Spinal cord (tissue), 9 donors: ENCODE measurements at regions not wholly inside any gene's neighbourhood (a gene's known extent, or its start where the extent isn't known, plus 50 kb on each side); places are given as distances from the start of the nearest gene placed in this dataset.
"Not testable (repeated sequence)": the region's sequence is repeated elsewhere in the genome, so short reads cannot be mapped to it uniquely, and the experiment has no call there.

Experiments used
- DNase-seq, 6 donors: peaks; one replicate each; pipeline versions ENCODE4 v3.0.0 to v3.0.0-alpha.2; 2013 to 2015; ENCODE audit warnings: low spot score in 6 of 6, low read depth in 4 of 6
- H3K27ac ChIP-seq: one replicate; pipeline ENCODE4 v1.5.1; 2013; ENCODE audit warnings: low read depth, low read length, control low read depth
- H3K27me3 ChIP-seq: one replicate; pipeline ENCODE4 v1.6.1; 2013; ENCODE audit warnings: low read length; ENCODE audit not compliant: control insufficient read depth, insufficient read depth
- H3K36me3 ChIP-seq: one replicate; pipeline ENCODE4 v1.6.1; 2013; ENCODE audit warnings: low read length; ENCODE audit not compliant: control insufficient read depth, insufficient read depth
- H3K4me1 ChIP-seq: one replicate; pipeline ENCODE4 v1.6.1; 2013; ENCODE audit warnings: low read length; ENCODE audit not compliant: control insufficient read depth, insufficient read depth
- H3K4me3 ChIP-seq: one replicate; pipeline ENCODE4 v1.5.1; 2013; ENCODE audit warnings: low read depth, low read length, control low read depth
- H3K9me3 ChIP-seq: one replicate; pipeline ENCODE4 v1.6.1; 2013; ENCODE audit warnings: low read length; ENCODE audit not compliant: control insufficient read depth, insufficient read depth
- WGBS: methylation state at CpG from one replicate; pipeline ENCODE4 v1.1.5; 2013; ENCODE audit warnings: missing lambda C conversion rate; ENCODE audit not compliant: insufficient coverage; 5-methylcytosine and 5-hydroxymethylcytosine counted together
- donor health status: healthy.

GRCh38 chr5:5884593-5884992 lies 462.1 kb downstream of the ICE1 start:
- 90% methylated on average over 5 of the region's 5 CpGs for WGBS
- Histone ChIP-seq H3K9me3 (no peaks in the 10 kb centered on the region), H3K4me3 (no peak overlapping the region), H3K36me3 (no peaks in the 10 kb centered on the region), H3K27ac (no peak overlapping the region), H3K4me1 (peaks cover 3% of the 10 kb centered on the region), H3K27me3 (no peaks in the 10 kb centered on the region)
- DNase-seq = no peak

GRCh38 chr5:5883562-5883961 lies 461.1 kb downstream of the ICE1 start:
- Histone ChIP-seq H3K4me1 (peaks cover 3% of the 10 kb centered on the region), H3K4me3 (no peak overlapping the region), H3K27me3 (no peaks in the 10 kb centered on the region), H3K27ac (no peak overlapping the region), H3K36me3 (no peaks in the 10 kb centered on the region), H3K9me3 (no peaks in the 10 kb centered on the region)
- DNase-seq = no peak
- WGBS = 55% methylated on average over 3 of the region's 5 CpGs

- Histone ChIP-seq H3K27me3 (no peaks in the 10 kb centered on the region), H3K4me1 (peaks cover 3% of the 10 kb centered on the region), H3K27ac (no peak overlapping the region), H3K4me3 (no peak overlapping the region), H3K36me3 (no peaks in the 10 kb centered on the region), H3K9me3 (no peaks in the 10 kb centered on the region)
- peak in 2 of 6 donors; percentile 30 to 69 for DNase-seq
- 43% methylated on average over 5 of the region's 5 CpGs for WGBS
Measured at GRCh38 chr5:5883146-5883545, 460.7 kb downstream of the ICE1 start.

- Histone ChIP-seq H3K4me3 (no peak overlapping the region), H3K9me3 (no peaks in the 10 kb centered on the region), H3K4me1 (peaks cover 3% of the 10 kb centered on the region), H3K36me3 (no peaks in the 10 kb centered on the region), H3K27me3 (no peaks in the 10 kb centered on the region), H3K27ac (no peak overlapping the region)
- 60% methylated on average over 1 of the region's 6 CpGs for WGBS
- peak in 1 of 6 donors; percentile 89 for DNase-seq
Measured at GRCh38 chr5:5882706-5883105, 460.2 kb downstream of the ICE1 start.

- Histone ChIP-seq H3K4me3 (no peak overlapping the region), H3K27ac (no peak overlapping the region), H3K27me3 (no peaks in the 10 kb centered on the region), H3K4me1 (peaks cover 3% of the 10 kb centered on the region), H3K36me3 (no peaks in the 10 kb centered on the region), H3K9me3 (no peaks in the 10 kb centered on the region)
- no peak for DNase-seq
- WGBS = 88% methylated on average over 3 of the region's 5 CpGs
Measured at GRCh38 chr5:5881294-5881693, 458.8 kb downstream of the ICE1 start.

GRCh38 chr5:5880077-5880763 lies 457.7 kb downstream of the ICE1 start:
- 95% methylated on average over 5 of the region's 9 CpGs for WGBS
- H3K27me3 ChIP-seq = no peaks in the 10 kb centered on the region
- H3K4me1 ChIP-seq = peaks cover 3% of the 10 kb centered on the region
- no peaks in the 10 kb centered on the region for H3K36me3 ChIP-seq
- DNase-seq = no peak
- H3K27ac ChIP-seq = no peak overlapping the region
- no peaks in the 10 kb centered on the region for H3K9me3 ChIP-seq
- H3K4me3 ChIP-seq = no peak overlapping the region

- H3K4me3 ChIP-seq = no peak overlapping the region
- 77% methylated on average over 3 of the region's 4 CpGs for WGBS
- DNase-seq = peak in 1 of 6 donors; percentile 85
- no peaks in the 10 kb centered on the region for H3K36me3 ChIP-seq
- no peaks in the 10 kb centered on the region for H3K9me3 ChIP-seq
- H3K27me3 ChIP-seq = no peaks in the 10 kb centered on the region
- no peaks in the 10 kb centered on the region for H3K4me1 ChIP-seq
- H3K27ac ChIP-seq = no peak overlapping the region
Measured at GRCh38 chr5:5857396-5857795, 434.9 kb downstream of the ICE1 start.

GRCh38 chr5:5854087-5854486 lies 431.6 kb downstream of the ICE1 start:
- WGBS = no CpG with 5 or more reads among the region's 2 CpGs
- Histone ChIP-seq H3K4me1 (no peaks in the 10 kb centered on the region), H3K9me3 (peaks cover 4% of the 10 kb centered on the region), H3K4me3 (no peak overlapping the region), H3K36me3 (no peaks in the 10 kb centered on the region), H3K27ac (no peak overlapping the region), H3K27me3 (no peaks in the 10 kb centered on the region)
- peak in 1 of 6 donors; percentile 69 for DNase-seq

GRCh38 chr5:5838493-5838892 lies 416.0 kb downstream of the ICE1 start:
- 93% methylated on average over 7 of the region's 12 CpGs for WGBS
- Histone ChIP-seq H3K4me3 (no peak overlapping the region), H3K27ac (no peak overlapping the region), H3K9me3 (no peaks in the 10 kb centered on the region), H3K4me1 (no peaks in the 10 kb centered on the region), H3K36me3 (no peaks in the 10 kb centered on the region), H3K27me3 (no peaks in the 10 kb centered on the region)
- no peak for DNase-seq

GRCh38 chr5:5831622-5832021 lies 409.1 kb downstream of the ICE1 start:
- not testable (repeated sequence) for DNase-seq, H3K9me3 ChIP-seq, H3K4me1 ChIP-seq, H3K27ac ChIP-seq, H3K27me3 ChIP-seq, H3K36me3 ChIP-seq, H3K4me3 ChIP-seq
- 92% methylated on average over 5 of the region's 6 CpGs for WGBS
